Iris pigment epithelial cell (primary cell): ENCODE measurements at regions not wholly inside any gene's neighbourhood (a gene's known extent, or its start where the extent isn't known, plus 50 kb on each side); places are given as distances from the start of the nearest gene placed in this dataset.

ENCODE experiments used
- DNase-seq: peaks from one replicate; pipeline ENCODE4 v3.0.0-alpha.2; 2011; ENCODE audit warnings: low read depth

- no peak for DNase-seq
Measured at GRCh38 chr21:41671859-41672542, 94.9 kb downstream of the RIPK4 start.

DNA sequence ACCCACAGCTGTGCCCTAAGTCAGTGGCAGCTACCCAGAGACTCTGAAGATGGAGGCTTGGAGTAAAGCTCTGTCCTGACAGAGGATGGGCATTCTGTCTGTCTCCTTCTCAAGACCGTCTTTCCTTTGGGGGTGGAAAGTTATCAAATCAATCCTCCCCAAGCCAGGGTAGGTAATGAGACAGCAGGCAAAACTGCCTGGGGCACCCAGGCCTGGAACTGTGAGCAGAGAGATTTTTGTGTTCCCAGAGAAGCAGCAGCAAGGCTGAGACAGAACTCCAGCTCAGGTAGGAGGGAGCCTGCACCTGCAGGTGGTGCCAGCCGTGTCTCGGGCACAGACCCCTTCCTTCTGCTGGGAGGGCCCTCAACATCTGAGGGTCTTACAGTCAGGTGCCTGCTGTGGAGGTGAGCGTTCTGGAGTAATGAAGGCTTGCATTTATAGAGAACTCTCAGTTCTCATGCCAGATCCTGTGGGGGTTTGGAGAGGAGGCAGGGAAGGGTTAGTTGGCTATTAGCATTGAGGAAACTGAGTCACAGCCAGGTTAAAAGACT, 95.6 kb downstream of the RIPK4 start:
- DNase-seq, result no peak

- no peak for DNase-seq
Measured at GRCh38 chr21:41670056-41670805, 96.6 kb downstream of the RIPK4 start.

DNA sequence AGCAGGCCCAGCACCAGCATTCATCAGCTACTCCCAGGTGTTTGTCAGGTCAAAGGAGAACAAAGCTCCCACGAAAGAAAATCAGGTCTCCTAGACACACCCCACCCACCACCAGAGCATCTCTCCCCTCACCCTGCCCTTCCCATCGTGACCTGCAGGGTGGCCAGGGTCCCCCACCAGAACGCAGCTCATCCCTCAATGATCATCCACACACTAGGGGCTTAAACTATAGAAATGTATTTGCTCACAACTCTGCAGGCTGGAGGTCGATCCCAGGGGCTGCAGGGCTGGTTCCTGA, 97.4 kb downstream of the RIPK4 start:
- no peak for DNase-seq

GRCh38 chr21:41668686-41669532, 97.9 kb downstream of the RIPK4 start:
- no peak for DNase-seq

DNA sequence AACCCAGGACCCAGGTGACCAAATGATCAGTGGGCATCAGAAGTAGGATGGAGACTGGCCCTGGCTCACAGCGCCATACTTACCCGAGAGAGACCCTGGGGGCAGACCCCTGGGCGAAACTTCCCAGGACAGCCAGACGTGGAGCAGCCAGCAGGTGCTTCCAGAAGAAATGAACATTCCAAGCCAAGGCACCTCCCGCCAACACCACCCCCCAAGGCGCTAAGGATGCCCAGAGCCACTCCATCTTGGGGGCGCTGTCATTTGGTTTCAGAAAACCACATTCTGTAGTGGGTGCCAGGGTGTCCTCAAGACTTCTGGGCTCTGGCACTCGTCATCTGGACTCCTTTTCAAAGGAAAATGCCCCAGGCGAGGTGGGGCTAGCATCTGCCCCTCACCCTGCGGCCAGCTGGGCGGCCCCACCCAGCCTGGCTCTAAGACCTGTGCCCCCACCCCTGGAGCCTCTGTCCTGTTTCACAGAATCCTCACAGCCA, 98.8 kb downstream of the RIPK4 start:
- no peak for DNase-seq

DNA sequence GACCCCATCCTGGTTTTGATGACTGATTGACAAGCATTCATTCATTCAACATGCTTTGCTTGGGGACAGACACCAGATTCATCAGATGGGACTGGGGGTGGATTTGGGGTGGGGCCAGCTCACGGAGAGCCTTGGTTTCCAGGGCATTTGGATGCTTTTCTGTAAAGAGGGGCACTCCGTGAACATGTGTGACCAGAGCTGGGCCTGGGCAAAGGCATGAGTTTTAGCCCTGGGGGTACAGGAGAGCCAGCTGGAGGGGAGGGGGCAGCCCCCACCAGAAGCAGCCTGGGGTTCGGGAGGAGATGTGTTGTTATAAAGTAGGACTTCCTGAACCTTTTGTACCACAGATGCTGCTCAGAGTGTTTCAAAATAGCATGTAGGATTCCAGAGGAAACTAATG, 99.7 kb downstream of the RIPK4 start:
- DNase-seq, result no peak

- DNase-seq, result no peak
Measured at GRCh38 chr21:41666641-41667081, 100.2 kb downstream of the RIPK4 start.

GRCh38 chr21:41665766-41666595, 100.9 kb downstream of the RIPK4 start:
- DNase-seq, result no peak

DNA sequence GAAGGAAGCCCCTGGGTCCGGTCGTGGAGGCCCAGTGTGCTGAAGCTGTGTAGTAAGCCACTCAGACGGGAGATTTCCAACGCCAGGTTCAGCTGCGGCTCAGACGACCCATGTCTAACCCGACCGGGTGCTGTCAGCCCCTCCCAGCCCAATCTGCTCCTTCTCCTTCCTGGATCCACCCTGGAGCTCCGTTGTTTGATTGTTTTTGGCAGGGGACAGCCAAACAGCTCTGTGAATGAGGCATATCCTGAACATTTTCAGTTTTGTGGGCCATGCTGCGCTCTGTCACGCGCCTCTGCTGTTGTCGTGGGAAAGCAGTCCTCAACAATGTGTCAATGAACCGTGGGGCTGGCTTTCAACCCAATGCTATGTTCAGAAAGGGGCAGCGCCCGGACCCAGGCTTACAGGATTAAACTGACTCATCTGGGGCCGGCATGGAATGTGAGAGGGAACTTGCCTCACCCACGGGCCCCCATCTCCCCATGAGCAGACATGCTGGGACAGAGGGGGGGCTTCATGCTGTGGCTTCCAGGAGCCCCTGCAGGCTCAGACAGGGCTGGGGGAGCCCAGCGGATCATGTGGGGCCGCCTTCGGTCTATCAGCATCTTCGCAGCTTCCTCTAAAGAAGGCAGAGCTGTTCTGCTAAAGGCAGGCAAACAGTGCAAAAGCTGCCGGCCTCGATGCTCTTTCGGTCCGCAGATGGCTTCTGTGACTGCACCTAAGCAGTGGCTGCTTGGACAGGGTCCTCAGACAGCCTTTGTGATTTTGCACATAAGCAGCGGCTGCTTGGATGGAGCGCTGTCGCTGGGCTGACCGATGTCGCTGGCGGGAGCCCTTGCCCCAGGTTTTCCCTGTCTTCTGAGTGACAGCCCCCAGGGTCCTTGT, 101.7 kb downstream of the RIPK4 start:
- DNase-seq, result peak; percentile 57

DNA sequence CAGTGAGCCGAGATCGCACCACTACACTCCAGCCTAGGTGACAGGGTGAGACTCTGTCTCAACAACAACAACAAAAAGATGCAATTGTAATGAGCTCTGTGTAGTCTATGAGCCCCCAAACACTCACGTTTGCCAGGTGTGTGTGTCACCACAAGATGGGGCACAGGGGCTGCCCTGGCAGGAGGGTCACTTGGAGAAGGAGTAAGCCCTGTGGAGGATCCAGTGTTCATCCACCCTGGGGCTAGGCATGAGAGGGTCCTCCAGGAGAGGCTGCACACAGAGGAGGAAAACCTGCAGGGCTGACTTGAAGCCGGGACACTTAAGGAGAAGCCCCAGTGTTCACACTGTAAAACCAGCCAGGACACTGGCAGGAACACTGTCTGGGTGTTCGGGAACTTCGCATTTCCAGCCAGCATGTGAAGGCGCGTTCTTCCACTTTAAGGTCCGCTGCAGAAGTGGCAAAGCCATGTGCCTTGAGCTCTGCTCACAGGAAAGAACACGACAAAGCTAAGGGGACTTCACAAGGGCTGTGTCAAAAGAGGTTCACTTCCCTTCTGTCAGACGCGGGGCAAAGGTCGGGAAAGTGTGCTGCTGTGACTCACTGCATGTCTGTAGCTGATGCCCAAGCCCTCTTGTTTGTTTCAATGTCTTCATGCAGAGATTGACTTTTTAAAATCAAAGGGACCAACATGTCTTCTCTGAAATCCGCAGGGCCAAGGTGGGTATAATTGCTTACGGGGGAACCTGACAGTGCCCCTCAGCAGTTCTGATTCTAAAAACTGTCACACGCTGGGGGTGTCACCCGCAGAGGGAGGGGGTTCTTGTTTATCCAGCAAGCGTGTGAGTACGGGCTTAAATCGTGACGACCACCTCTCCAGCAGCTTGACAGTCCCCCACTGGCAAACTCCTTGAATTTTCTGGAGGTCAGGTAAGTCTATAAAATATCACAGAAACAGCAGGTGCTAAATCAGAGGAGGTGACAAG, 102.8 kb downstream of the RIPK4 start:
- peak; percentile 56 for DNase-seq

- DNase-seq, result no peak
Measured at GRCh38 chr21:41662761-41663160, 104.1 kb downstream of the RIPK4 start.

DNA sequence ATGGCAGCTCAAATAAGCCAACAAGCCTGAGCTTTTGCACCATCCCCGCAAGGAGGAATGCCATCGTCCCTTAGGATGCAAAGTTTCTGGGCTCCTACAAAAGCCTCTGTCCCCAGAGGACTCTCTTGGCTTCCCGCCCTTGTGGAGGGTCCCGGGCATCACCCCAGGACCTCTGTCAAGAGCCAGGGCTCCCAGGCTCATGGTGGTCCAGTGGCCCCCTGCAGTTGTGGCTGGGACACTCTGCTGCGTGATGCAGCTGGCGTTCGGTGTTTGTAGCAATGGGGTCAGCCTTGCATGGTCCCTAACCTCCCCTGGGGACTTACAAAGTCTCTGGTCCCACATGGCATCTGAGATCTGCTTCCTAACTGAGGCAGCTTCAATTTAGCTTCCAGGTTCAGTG, 104.7 kb downstream of the RIPK4 start:
- no peak for DNase-seq

- DNase-seq, result no peak
Measured at GRCh38 chr21:41660748-41661147, 106.1 kb downstream of the RIPK4 start.

DNA sequence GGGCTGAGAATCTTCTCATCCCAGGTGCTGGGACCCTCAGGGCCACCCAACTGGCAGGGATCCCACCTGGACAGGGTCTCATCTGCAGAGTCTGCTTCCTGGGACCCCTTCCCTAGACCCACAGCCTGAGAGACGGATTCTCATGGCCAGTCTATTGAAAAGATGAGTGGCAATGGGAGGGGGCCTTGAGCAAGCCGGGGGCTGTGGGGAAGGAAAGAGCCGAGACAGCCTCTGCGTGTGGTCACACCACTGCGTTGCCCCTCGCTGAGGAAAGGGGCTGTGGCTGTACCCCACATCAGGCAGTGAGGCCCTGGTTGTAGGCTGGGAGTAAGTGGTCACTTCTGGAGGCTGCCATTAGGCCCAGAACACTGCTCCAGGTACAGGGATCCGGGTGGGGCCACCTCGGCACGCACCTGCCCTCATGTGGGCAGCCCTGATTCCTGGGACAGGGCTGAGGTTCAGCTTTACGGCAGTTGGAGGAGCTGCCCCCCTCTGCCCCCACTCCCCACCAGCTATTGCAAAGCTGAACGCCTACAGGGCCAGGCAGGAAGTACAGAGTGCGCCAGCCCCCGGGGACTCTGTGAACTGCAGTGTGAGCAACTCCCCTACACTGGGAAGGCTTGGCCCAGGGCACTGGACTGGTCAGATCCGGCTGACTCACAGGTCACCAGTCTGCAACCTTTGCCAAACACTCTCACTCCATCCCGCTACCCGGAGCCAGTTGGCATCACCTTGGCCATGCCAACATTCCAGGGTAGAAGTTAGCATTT, 106.9 kb downstream of the RIPK4 start:
- DNase-seq, result peak; percentile 20

DNA sequence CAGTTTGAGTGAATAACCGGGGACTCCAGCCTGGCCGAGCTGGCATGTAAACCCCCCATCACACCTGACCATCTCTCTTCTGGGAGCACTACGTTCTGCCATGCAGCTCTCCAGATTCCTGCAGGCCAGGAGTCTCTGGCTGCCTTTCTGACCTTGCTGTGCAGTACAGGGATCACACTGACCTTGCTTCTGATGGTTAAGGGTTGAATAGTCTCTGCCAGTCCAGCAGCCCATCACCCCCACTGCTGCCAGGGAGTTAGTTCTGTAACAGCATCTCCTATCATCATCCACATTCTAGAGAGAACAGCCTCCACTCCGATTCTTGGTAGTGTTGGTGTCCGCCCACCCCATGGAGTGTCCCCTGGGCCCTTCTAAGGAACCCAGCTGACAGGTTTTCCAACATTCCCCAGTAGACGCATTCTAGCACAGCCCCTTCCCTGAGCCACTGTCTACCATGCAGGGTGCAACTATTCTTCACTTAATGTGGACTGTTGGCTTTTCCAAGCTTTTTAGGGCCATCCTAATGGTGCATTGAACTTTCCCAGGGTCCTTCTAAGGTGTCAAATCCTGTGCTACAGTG, 109.8 kb downstream of the RIPK4 start:
- DNase-seq, result no peak

GRCh38 chr21:41655259-41655658, 111.6 kb downstream of the RIPK4 start:
- DNase-seq, result no peak

DNA sequence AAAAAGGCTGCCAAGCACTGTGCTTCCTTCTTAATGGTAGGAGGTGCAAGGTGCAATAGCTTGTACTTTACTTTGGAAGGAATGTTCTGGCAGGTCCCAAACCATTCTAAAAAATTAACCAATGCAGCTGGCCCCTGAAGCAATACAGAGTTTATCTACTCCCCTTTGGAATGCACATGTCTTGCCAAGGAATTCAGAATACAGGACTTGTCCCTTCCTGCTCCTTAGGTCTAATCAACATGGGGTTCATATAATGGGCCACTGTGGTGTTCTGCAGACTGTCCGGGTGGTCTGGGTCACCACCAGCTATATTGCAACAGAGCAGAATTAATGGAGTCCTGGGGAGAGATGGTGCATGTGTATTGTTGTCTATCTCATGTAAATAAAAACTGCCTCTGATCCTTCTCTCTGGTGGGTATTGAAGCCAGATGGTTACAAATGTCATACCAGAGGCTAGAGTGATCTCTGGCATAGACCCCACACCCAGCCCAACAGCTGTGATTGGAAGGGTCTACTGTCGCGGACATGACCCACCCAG, 112.8 kb downstream of the RIPK4 start:
- DNase-seq, result peak; percentile 70
